HEK293 (cell line): ENCODE measurements at regions not wholly inside any gene's neighbourhood (a gene's known extent, or its start where the extent isn't known, plus 50 kb on each side); places are given as distances from the start of the nearest gene placed in this dataset.
A peak's percentile ranks its signal among the peaks of the same experiment; 100 is the strongest.

Experiments
- CTCF ChIA-PET: fragments of 350-600 bp; formaldehyde crosslinking; extraction: SDS; loops from one replicate; lab custom pipeline; 2021; ENCODE audit warnings: antibody characterized with exemption; lab: Yijun Ruan, JAX
- POLR2A ChIA-PET: fragments of 300-600 bp; formaldehyde crosslinking; extraction: SDS; loops from one replicate; lab custom pipeline; 2020; ENCODE audit warnings: antibody characterized with exemption, inconsistent platforms; lab: Yijun Ruan, JAX
- H3K27ac ChIP-seq: fragments of 200-500 bp; sonication (Bioruptor generic); 2 replicates; pipeline ENCODE4 v1.5.1; 2014; ENCODE audit warnings: low read depth, low read length, control low read depth, inconsistent platforms; ENCODE audit errors: extremely low read depth
- H3K36me3 ChIP-seq, 2 experiments: fragments of 200-500 bp in 1 of 2; sonication (Bioruptor generic) in 1 of 2; 1 replicate in 1 of 2; 2 replicates in 1 of 2; pipeline ENCODE4 v1.5.1; 2014 to 2017; ENCODE audit warnings: inconsistent platforms in 2 of 2, low read length in 2 of 2; ENCODE audit not compliant: control insufficient read depth in 2 of 2, insufficient read depth in 1 of 2
- H3K4me1 ChIP-seq: fragments of 200-500 bp; sonication (Bioruptor generic); 2 replicates; pipeline ENCODE4 v1.5.1; 2014; ENCODE audit warnings: mild to moderate bottlenecking, low read length, inconsistent platforms; ENCODE audit not compliant: control insufficient read depth, insufficient read depth
- H3K4me3 ChIP-seq: 2 replicates; pipeline ENCODE4 v1.5.1; 2011; ENCODE audit warnings: low read depth, mild to moderate bottlenecking, control low read depth, low read length, moderate library complexity
- H3K9me3 ChIP-seq: fragments of 200-500 bp; sonication (Bioruptor generic); 2 replicates; pipeline ENCODE4 v1.5.1; 2014; ENCODE audit warnings: low read depth, low read length, inconsistent platforms; ENCODE audit not compliant: control insufficient read depth, insufficient read depth
- EGR2 ChIP-seq: fragments of 450-650 bp; formaldehyde crosslinking; IDR thresholded peaks from 2 replicates; pipeline ENCODE4 v1.5.1; 2016; ENCODE audit warnings: low read depth, missing biosample characterization, missing genetic modification characterization
- GFI1B ChIP-seq: fragments of 450-650 bp; formaldehyde crosslinking; IDR thresholded peaks from 2 replicates; pipeline ENCODE4 v1.5.1; 2016; ENCODE audit warnings: missing biosample characterization, missing genetic modification characterization
- INSM2 ChIP-seq: fragments of 450-650 bp; formaldehyde crosslinking; IDR thresholded peaks from 2 replicates; pipeline ENCODE4 v1.5.1; 2016; ENCODE audit warnings: missing biosample characterization, missing genetic modification characterization
- OVOL3 ChIP-seq: fragments of 450-650 bp; formaldehyde crosslinking; IDR thresholded peaks from 2 replicates; pipeline ENCODE4 v1.5.1; 2016; ENCODE audit warnings: missing biosample characterization, missing genetic modification characterization
- PRDM10 ChIP-seq: fragments of 450-650 bp; formaldehyde crosslinking; IDR thresholded peaks from 2 replicates; pipeline ENCODE4 v1.5.1; 2016; ENCODE audit warnings: missing biosample characterization, missing genetic modification characterization
- SCRT2 ChIP-seq: fragments of 450-650 bp; formaldehyde crosslinking; IDR thresholded peaks from 2 replicates; pipeline ENCODE4 v1.5.1; 2016; ENCODE audit warnings: missing biosample characterization, missing genetic modification characterization
- ZBTB10 ChIP-seq: fragments of 450-650 bp; formaldehyde crosslinking; IDR thresholded peaks from 2 replicates; pipeline ENCODE4 v1.5.1; 2016; ENCODE audit warnings: missing biosample characterization, missing genetic modification characterization
- ZBTB20 ChIP-seq: fragments of 450-650 bp; formaldehyde crosslinking; IDR thresholded peaks from 2 replicates; pipeline ENCODE4 v1.5.1; 2016; ENCODE audit warnings: missing biosample characterization, missing genetic modification characterization
- ZBTB7A ChIP-seq: fragments of 450-650 bp; formaldehyde crosslinking; IDR thresholded peaks from 2 replicates; pipeline ENCODE4 v1.5.1; 2016; ENCODE audit warnings: low read depth, missing biosample characterization, missing genetic modification characterization
- ZEB2 ChIP-seq: fragments of 450-650 bp; formaldehyde crosslinking; IDR thresholded peaks from 2 replicates; pipeline ENCODE4 v1.5.1; 2016; ENCODE audit warnings: missing biosample characterization, missing genetic modification characterization
- ZFHX2 ChIP-seq: fragments of 450-650 bp; formaldehyde crosslinking; conservative IDR thresholded peaks from 2 replicates; pipeline ENCODE4 v1.5.1; 2016; ENCODE audit warnings: missing biosample characterization, missing genetic modification characterization
- ZFP3 ChIP-seq: fragments of 450-650 bp; formaldehyde crosslinking; IDR thresholded peaks from 2 replicates; pipeline ENCODE4 v1.5.1; 2016; ENCODE audit warnings: low read depth, missing biosample characterization, missing genetic modification characterization
- ZNF169 ChIP-seq: fragments of 450-650 bp; formaldehyde crosslinking; IDR thresholded peaks from 2 replicates; pipeline ENCODE4 v1.5.1; 2016; ENCODE audit warnings: missing biosample characterization, missing genetic modification characterization
- ZNF175 ChIP-seq: fragments of 450-650 bp; formaldehyde crosslinking; IDR thresholded peaks from 2 replicates; pipeline ENCODE4 v1.5.1; 2016; ENCODE audit warnings: missing biosample characterization, missing genetic modification characterization
- ZNF548 ChIP-seq: fragments of 450-650 bp; formaldehyde crosslinking; IDR thresholded peaks from 2 replicates; pipeline ENCODE4 v1.5.1; 2016; ENCODE audit warnings: missing biosample characterization, missing genetic modification characterization
- ZNF561 ChIP-seq: fragments of 450-650 bp; IDR thresholded peaks from 2 replicates; pipeline ENCODE4 v1.5.1; 2018; ENCODE audit warnings: missing biosample characterization, missing genetic modification characterization, borderline replicate concordance
- ZNF658 ChIP-seq: fragments of 450-650 bp; formaldehyde crosslinking; IDR thresholded peaks from 2 replicates; pipeline ENCODE4; 2016; ENCODE audit warnings: missing biosample characterization, missing genetic modification characterization
- ZNF670 ChIP-seq: fragments of 450-650 bp; formaldehyde crosslinking; IDR thresholded peaks from 2 replicates; pipeline ENCODE4 v1.5.1; 2016; ENCODE audit warnings: missing biosample characterization, missing genetic modification characterization, low read depth
- TF ChIP-seq, protein P1 (sequence below): fragments of 450-650 bp; formaldehyde crosslinking; IDR thresholded peaks from 2 replicates; pipeline ENCODE4 v1.5.1; 2016; ENCODE audit warnings: missing biosample characterization, missing genetic modification characterization, borderline replicate concordance

- no peak for TF ChIP-seq INSM2 (tag by site-specific recombination)
- peak; percentile 78 for TF ChIP-seq EGR2
- peak; percentile 85 for TF ChIP-seq ZFHX2 (tag by site-specific recombination)
- POLR2A ChIA-PET: no interaction called here
- Histone ChIP-seq H3K4me1 (no peaks in the 10 kb centered on the region), H3K4me3 (no peak overlapping the region), H3K27ac (no peak overlapping the region), H3K9me3 (no peaks in the 10 kb centered on the region), H3K36me3 (no peaks in the 10 kb centered on the region)
- CTCF ChIA-PET: no interaction called here
Measured at GRCh38 chr14:101001311-101002069, 98.0 kb upstream of the RTL1 start.

- Histone ChIP-seq H3K4me1 (no peaks in the 10 kb centered on the region), H3K4me3 (no peak overlapping the region), H3K9me3 (no peaks in the 10 kb centered on the region), H3K27ac (no peak overlapping the region), H3K36me3 (no peaks in the 10 kb centered on the region)
- TF ChIP-seq PRDM10 (tag by site-specific recombination) (no peak), EGR2 (no peak), ZNF670 (tag by site-specific recombination) (no peak), ZNF175 (tag by site-specific recombination) (no peak), ZBTB20 (tag by site-specific recombination) (no peak), GFI1B (no peak), OVOL3 (no peak), ZBTB7A (tag by site-specific recombination) (no peak), ZNF548 (tag by site-specific recombination) (no peak), ZBTB10 (tag by site-specific recombination) (no peak), ZNF169 (tag by site-specific recombination) (no peak), SCRT2 (tag by site-specific recombination) (no peak), ZNF561 (no peak), ZFP3 (tag by site-specific recombination) (no peak), ZEB2 (tag by site-specific recombination) (no peak), ZNF658 (tag by site-specific recombination) (no peak)
- TF ChIP-seq, protein P1, sequence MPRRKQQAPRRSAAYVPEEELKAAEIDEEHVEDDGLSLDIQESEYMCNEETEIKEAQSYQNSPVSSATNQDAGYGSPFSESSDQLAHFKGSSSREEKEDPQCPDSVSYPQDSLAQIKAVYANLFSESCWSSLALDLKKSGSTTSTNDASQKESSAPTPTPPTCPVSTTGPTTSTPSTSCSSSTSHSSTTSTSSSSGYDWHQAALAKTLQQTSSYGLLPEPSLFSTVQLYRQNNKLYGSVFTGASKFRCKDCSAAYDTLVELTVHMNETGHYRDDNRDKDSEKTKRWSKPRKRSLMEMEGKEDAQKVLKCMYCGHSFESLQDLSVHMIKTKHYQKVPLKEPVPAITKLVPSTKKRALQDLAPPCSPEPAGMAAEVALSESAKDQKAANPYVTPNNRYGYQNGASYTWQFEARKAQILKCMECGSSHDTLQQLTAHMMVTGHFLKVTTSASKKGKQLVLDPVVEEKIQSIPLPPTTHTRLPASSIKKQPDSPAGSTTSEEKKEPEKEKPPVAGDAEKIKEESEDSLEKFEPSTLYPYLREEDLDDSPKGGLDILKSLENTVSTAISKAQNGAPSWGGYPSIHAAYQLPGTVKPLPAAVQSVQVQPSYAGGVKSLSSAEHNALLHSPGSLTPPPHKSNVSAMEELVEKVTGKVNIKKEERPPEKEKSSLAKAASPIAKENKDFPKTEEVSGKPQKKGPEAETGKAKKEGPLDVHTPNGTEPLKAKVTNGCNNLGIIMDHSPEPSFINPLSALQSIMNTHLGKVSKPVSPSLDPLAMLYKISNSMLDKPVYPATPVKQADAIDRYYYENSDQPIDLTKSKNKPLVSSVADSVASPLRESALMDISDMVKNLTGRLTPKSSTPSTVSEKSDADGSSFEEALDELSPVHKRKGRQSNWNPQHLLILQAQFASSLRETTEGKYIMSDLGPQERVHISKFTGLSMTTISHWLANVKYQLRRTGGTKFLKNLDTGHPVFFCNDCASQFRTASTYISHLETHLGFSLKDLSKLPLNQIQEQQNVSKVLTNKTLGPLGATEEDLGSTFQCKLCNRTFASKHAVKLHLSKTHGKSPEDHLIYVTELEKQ (tag by site-specific recombination): no peak
- ChIA-PET CTCF (no interaction called here), POLR2A (no interaction called here)
Measured at GRCh38 chr14:101002738-101003137, 99.2 kb upstream of the RTL1 start.
